Fibroblast of pulmonary artery (primary cell): ENCODE measurements at regions not wholly inside any gene's neighbourhood (a gene's known extent, or its start where the extent isn't known, plus 50 kb on each side); places are given as distances from the start of the nearest gene placed in this dataset.

Source experiments
- DNase-seq: peaks from one replicate; pipeline ENCODE4 v3.0.0-alpha.2; 2010; ENCODE audit warnings: low read depth
- H3K4me3 ChIP-seq: replicated peaks from 2 replicates; pipeline ENCODE4 v1.5.1; 2011; ENCODE audit warnings: low read depth, mild to moderate bottlenecking, control low read depth, low read length, moderate library complexity
- CTCF ChIP-seq: IDR thresholded peaks from 2 replicates; pipeline ENCODE4 v1.5.1; 2011; ENCODE audit warnings: mild to moderate bottlenecking, control low read depth, low read length, inconsistent platforms; ENCODE audit errors: missing control alignments

- no peak for TF ChIP-seq CTCF
- H3K4me3 ChIP-seq: no peak overlapping the region
- DNase-seq: no peak
These were observed 363.3 kb downstream of the SEC14L1 start for GRCh38 chr17:77503916-77504651.

GRCh38 chr17:77504652-77505155, 363.9 kb downstream of the SEC14L1 start:
- no peak overlapping the region for H3K4me3 ChIP-seq
- no peak for TF ChIP-seq CTCF
- no peak for DNase-seq

- no peak for DNase-seq
- H3K4me3 ChIP-seq: no peak overlapping the region
- TF ChIP-seq CTCF: no peak
These were observed 364.4 kb downstream of the SEC14L1 start for GRCh38 chr17:77505181-77505639.

GRCh38 chr17:77506371-77506991, 365.7 kb downstream of the SEC14L1 start:
- TF ChIP-seq CTCF: no peak
- no peak for DNase-seq
- H3K4me3 ChIP-seq: no peak overlapping the region

GRCh38 chr17:77507111-77507885, 366.5 kb downstream of the SEC14L1 start:
- H3K4me3 ChIP-seq: no peak overlapping the region
- no peak for TF ChIP-seq CTCF
- no peak for DNase-seq

- no peak for DNase-seq
- no peak overlapping the region for H3K4me3 ChIP-seq
- no peak for TF ChIP-seq CTCF
These were observed 367.4 kb downstream of the SEC14L1 start for GRCh38 chr17:77508047-77508715.
